A673 (cell line): ENCODE measurements at regions not wholly inside any gene's neighbourhood (a gene's known extent, or its start where the extent isn't known, plus 50 kb on each side); places are given as distances from the start of the nearest gene placed in this dataset.

ENCODE experiments used
- CTCF ChIP-seq: fragments of 300-800, 200-600 bp; sonication (generic); conservative IDR thresholded peaks from 2 replicates; pipeline ENCODE4 v1.5.1; 2017; ENCODE audit warnings: low read depth, mild to moderate bottlenecking, antibody characterized with exemption, low read length, moderate library complexity, mixed read lengths
- EZH2 ChIP-seq: fragments of 200-600 bp; sonication (generic); IDR thresholded peaks from 2 replicates; pipeline ENCODE4 v1.6.1; 2017; ENCODE audit warnings: borderline replicate concordance, low read depth, mild to moderate bottlenecking, mixed read lengths, antibody characterized with exemption, low read length; ENCODE audit not compliant: poor library complexity, severe bottlenecking

GRCh38 chr5:128644863-128645262 lies 106.8 kb upstream of the FBN2 start:
- TF ChIP-seq CTCF (no peak), EZH2 (no peak)
